OCI-LY1 (cell line): ENCODE measurements at regions not wholly inside any gene's neighbourhood (a gene's known extent, or its start where the extent isn't known, plus 50 kb on each side); places are given as distances from the start of the nearest gene placed in this dataset.

ENCODE experiments used
- H2AFZ ChIP-seq: fragments of 200-600 bp; sonication (generic), shearing (Covaris generic); 2 replicates; pipeline ENCODE4 v1.6.0; 2014; ENCODE audit warnings: antibody characterized with exemption, mild to moderate bottlenecking, low read length
- H3F3A ChIP-seq: fragments of 200-600 bp; sonication (generic), shearing (Covaris generic); 2 replicates; pipeline ENCODE4 v1.6.0; 2014; ENCODE audit warnings: mild to moderate bottlenecking, antibody characterized with exemption, low read length, moderate library complexity; ENCODE audit not compliant: insufficient read depth
- H3K27ac ChIP-seq: fragments of 200-600 bp; sonication (generic); 2 replicates; pipeline ENCODE4 v1.5.1; 2014; ENCODE audit warnings: low read length, mixed run types, mild to moderate bottlenecking, low read depth; ENCODE audit not compliant: poor library complexity, severe bottlenecking
- H3K27me3 ChIP-seq: fragments of 200-600 bp; sonication (generic); 2 replicates; pipeline ENCODE4 v1.6.0; 2014; ENCODE audit warnings: antibody characterized with exemption, mild to moderate bottlenecking, low read length, moderate library complexity; ENCODE audit not compliant: insufficient read depth
- H3K36me3 ChIP-seq: fragments of 200-600 bp; sonication (generic); 2 replicates; pipeline ENCODE4 v1.6.1; 2014; ENCODE audit warnings: mild to moderate bottlenecking, antibody characterized with exemption, low read length, moderate library complexity, mixed read lengths; ENCODE audit not compliant: insufficient read depth
- H3K4me1 ChIP-seq: fragments of 200-600 bp; sonication (generic); 2 replicates; pipeline ENCODE4 v1.5.1; 2014; ENCODE audit warnings: mild to moderate bottlenecking, low read length, moderate library complexity; ENCODE audit not compliant: insufficient read depth, severe bottlenecking
- H3K4me2 ChIP-seq: fragments of 200-600 bp; sonication (generic), shearing (Covaris generic); 2 replicates; pipeline ENCODE4 v1.6.1; 2014; ENCODE audit warnings: low read length
- H3K4me3 ChIP-seq: fragments of 200-600 bp; sonication (generic); 2 replicates; pipeline ENCODE4 v1.5.1; 2014; ENCODE audit warnings: low read length, low read depth, mild to moderate bottlenecking, mixed read lengths; ENCODE audit not compliant: poor library complexity, severe bottlenecking
- H3K79me2 ChIP-seq: fragments of 200-600 bp; shearing (Covaris generic); 2 replicates; pipeline ENCODE4 v1.6.1; 2016; ENCODE audit warnings: mixed run types, low read length, mixed read lengths; ENCODE audit not compliant: insufficient read depth
- H3K9ac ChIP-seq: fragments of 200-600 bp; sonication (generic), shearing (Covaris generic); 2 replicates; pipeline ENCODE4 v1.6.1; 2014; ENCODE audit warnings: mild to moderate bottlenecking, low read length, mixed read lengths
- H3K9me2 ChIP-seq: fragments of 200-600 bp; sonication (generic), shearing (Covaris generic); 2 replicates; pipeline ENCODE4 v1.6.1; 2014; ENCODE audit warnings: low read depth, mild to moderate bottlenecking, low read length, mixed read lengths
- H3K9me3 ChIP-seq: fragments of 200-600 bp; shearing (Covaris generic); 2 replicates; pipeline ENCODE4 v1.6.1; 2014; ENCODE audit warnings: low read length, mixed read lengths
- H4K20me1 ChIP-seq: fragments of 200-600 bp; sonication (generic), shearing (Covaris generic); 2 replicates; pipeline ENCODE4 v1.6.0; 2016; ENCODE audit warnings: mild to moderate bottlenecking, low read length; ENCODE audit not compliant: insufficient read depth
- EZH2 ChIP-seq: fragments of 200-600 bp; sonication (generic), shearing (Covaris generic); IDR thresholded peaks from 2 replicates; pipeline ENCODE4 v1.8.0; 2017; ENCODE audit warnings: borderline replicate concordance, mixed run types, mild to moderate bottlenecking, antibody characterized with exemption, low read length, moderate library complexity, mixed read lengths
- TF ChIP-seq, protein P1 (sequence below): fragments of 200-600 bp; sonication (generic), shearing (Covaris generic); IDR thresholded peaks from 2 replicates; pipeline ENCODE4 v1.5.1; 2017; ENCODE audit warnings: mild to moderate bottlenecking, antibody characterized with exemption, low read length, moderate library complexity, mixed read lengths

DNA sequence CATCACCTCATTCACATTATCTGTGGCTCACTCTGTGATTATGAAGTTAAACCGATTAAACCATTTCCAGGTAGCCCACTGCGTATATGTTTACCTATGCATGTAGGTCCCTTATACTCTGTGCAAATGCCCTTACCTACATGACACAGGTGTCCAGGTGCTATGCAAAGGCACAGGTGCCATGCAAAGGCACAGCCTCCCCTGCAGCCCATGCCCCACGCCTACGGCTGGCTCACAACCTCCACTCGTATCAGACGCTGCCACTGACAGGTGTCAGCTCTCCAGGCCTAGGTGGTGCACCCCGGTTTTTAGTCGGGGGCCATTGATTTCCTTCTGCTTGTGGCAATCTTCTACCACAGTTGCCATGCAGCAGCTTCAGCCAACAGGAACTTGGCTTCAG, 57.7 kb upstream of the IRX1 start:
- H3K79me2 ChIP-seq = no peaks in the 10 kb centered on the region
- H3K4me3 ChIP-seq = no peak overlapping the region
- H3K4me2 ChIP-seq = no peak overlapping the region
- no peaks in the 10 kb centered on the region for H3K27me3 ChIP-seq
- H3K36me3 ChIP-seq = no peaks in the 10 kb centered on the region
- H2AFZ ChIP-seq = no peak overlapping the region
- H3K9me2 ChIP-seq = no peaks in the 10 kb centered on the region
- no peak overlapping the region for H3K9ac ChIP-seq
- no peaks in the 10 kb centered on the region for H3F3A ChIP-seq
- no peaks in the 10 kb centered on the region for H3K4me1 ChIP-seq
- no peaks in the 10 kb centered on the region for H3K9me3 ChIP-seq
- TF ChIP-seq, protein P1, sequence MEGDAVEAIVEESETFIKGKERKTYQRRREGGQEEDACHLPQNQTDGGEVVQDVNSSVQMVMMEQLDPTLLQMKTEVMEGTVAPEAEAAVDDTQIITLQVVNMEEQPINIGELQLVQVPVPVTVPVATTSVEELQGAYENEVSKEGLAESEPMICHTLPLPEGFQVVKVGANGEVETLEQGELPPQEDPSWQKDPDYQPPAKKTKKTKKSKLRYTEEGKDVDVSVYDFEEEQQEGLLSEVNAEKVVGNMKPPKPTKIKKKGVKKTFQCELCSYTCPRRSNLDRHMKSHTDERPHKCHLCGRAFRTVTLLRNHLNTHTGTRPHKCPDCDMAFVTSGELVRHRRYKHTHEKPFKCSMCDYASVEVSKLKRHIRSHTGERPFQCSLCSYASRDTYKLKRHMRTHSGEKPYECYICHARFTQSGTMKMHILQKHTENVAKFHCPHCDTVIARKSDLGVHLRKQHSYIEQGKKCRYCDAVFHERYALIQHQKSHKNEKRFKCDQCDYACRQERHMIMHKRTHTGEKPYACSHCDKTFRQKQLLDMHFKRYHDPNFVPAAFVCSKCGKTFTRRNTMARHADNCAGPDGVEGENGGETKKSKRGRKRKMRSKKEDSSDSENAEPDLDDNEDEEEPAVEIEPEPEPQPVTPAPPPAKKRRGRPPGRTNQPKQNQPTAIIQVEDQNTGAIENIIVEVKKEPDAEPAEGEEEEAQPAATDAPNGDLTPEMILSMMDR = no peak
- no peak for TF ChIP-seq EZH2
- H3K27ac ChIP-seq = no peak overlapping the region
- H4K20me1 ChIP-seq = no peaks in the 10 kb centered on the region

DNA sequence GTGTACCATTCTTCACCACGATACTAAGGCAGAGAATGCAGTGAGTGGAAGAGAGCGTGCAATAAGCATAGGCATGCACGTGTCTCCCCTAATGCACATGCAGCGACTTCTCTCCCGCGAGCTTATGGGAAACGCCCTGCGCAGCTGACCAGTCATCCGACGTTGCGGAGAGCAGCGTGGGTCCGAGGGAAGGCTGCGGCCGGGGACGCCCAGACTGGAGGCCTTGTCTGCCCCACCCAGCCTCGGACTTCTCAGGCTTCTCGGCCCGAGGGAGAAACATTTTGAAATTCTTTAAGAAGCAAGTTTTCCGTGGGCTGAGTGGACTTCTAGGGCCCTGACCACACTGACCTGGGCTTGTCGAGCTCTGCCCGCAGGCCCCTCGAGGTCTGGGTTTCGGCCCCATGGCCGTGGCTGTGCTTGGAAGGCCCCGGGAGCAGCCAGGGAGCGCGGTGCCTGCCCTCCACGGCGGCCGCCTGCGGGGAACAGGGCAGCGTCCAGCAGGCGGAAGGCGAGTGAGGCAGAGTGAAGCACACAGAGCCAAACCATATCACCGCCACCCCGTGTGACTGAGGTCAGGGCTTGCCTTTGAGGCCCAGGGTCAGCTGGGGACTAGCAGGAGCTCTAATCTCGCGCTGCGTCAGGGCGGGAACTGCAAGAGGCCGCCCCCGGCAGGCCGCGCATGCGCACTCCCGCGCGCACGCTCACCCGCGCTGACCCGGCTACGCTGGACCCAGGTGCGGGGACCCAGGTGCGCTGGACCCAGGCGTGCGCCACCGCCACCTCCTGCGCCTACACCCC, 60.0 kb upstream of the IRX1 start:
- H3K4me3 ChIP-seq = no peak overlapping the region
- H3K4me1 ChIP-seq = no peaks in the 10 kb centered on the region
- H3K9me3 ChIP-seq = no peaks in the 10 kb centered on the region
- TF ChIP-seq, protein P1 = no peak
- H3K36me3 ChIP-seq = no peaks in the 10 kb centered on the region
- no peaks in the 10 kb centered on the region for H3K79me2 ChIP-seq
- no peak overlapping the region for H2AFZ ChIP-seq
- H3K4me2 ChIP-seq = no peak overlapping the region
- H3K9ac ChIP-seq = no peak overlapping the region
- H3F3A ChIP-seq = no peaks in the 10 kb centered on the region
- H3K27ac ChIP-seq = no peak overlapping the region
- H4K20me1 ChIP-seq = no peaks in the 10 kb centered on the region
- no peaks in the 10 kb centered on the region for H3K27me3 ChIP-seq
- H3K9me2 ChIP-seq = no peaks in the 10 kb centered on the region

DNA sequence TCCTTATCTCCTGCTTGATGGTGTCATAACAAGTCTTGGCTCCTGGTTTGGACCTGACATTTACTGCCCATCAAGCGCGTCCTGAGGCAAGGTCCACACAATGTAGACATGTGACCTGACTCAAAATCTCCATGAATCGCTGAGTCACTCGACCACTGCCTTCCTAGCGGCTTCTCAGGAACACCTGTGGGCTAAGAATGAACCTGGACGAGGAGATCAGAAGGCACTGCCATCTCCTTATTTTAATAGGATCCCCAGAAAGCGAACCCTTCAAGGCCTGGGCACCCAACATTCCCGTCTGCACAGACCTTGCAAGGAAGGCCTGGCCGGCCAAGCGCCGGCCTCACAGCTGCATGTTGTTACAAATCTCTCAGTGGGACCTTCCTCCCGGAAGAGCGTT, 60.6 kb upstream of the IRX1 start:
- Histone ChIP-seq H3K4me3 (no peak overlapping the region), H3K9me2 (no peaks in the 10 kb centered on the region), H2AFZ (no peak overlapping the region), H3K9me3 (no peaks in the 10 kb centered on the region), H3K9ac (no peak overlapping the region), H3F3A (no peaks in the 10 kb centered on the region), H4K20me1 (no peaks in the 10 kb centered on the region), H3K4me1 (no peaks in the 10 kb centered on the region), H3K36me3 (no peaks in the 10 kb centered on the region), H3K4me2 (no peak overlapping the region), H3K27me3 (no peaks in the 10 kb centered on the region), H3K79me2 (no peaks in the 10 kb centered on the region), H3K27ac (no peak overlapping the region)
- TF ChIP-seq EZH2 = no peak
- TF ChIP-seq, protein P1 = no peak
